ENCODE measurements at regions not wholly inside any gene's neighbourhood (a gene's known extent, or its start where the extent isn't known, plus 50 kb on each side); places are given as distances from the start of the nearest gene placed in this dataset.

- H3K9me3 ChIP-seq (ENCODE audit: control insufficient read depth in 1 of 2, insufficient read depth in 1 of 2, low read length in 2 of 2), result no peaks in the 10 kb centered on the region
- ATAC-seq (ENCODE audit: poor library complexity) (no peak), DNase-seq (no peak)
- H3K27me3 Mint-ChIP-seq, result peaks cover 21% of the 10 kb centered on the region
- no peak overlapping the region for H3K4me3 ChIP-seq (ENCODE audit: low read length)
- no peaks in the 10 kb centered on the region for H3K36me3 Mint-ChIP-seq (ENCODE audit: low read depth)
- H3K27me3 ChIP-seq (ENCODE audit: control insufficient read depth in 1 of 2, insufficient read depth in 2 of 2, low read length in 2 of 2), result peaks cover 0 to 5% of the 10 kb centered on the region in 2 experiments
- ChIA-PET POLR2A (no interaction called here), CTCF (no interaction called here)
- no peak for TF ChIP-seq CTCF (IDR thresholded peaks at IDR 0.05)
- no peaks in the 10 kb centered on the region for H3K9me3 Mint-ChIP-seq
- H3K27ac Mint-ChIP-seq, result no peak overlapping the region
- no peaks in the 10 kb centered on the region for H3K4me1 ChIP-seq (ENCODE audit: insufficient read depth, low read length)
- intact Hi-C loops (cut with DNase I, micrococcal nuclease), result no loop called here
- no peaks in the 10 kb centered on the region for H3K36me3 ChIP-seq (ENCODE audit: insufficient read depth, low read length)
- no peaks in the 10 kb centered on the region for H3K4me1 Mint-ChIP-seq (ENCODE audit: low read depth)
- H3K27ac ChIP-seq (ENCODE audit: low read depth in 1 of 2, low read length in 2 of 2), result no peak overlapping the region
- no peak overlapping the region for H3K4me3 Mint-ChIP-seq
These were observed 127.6 kb downstream of the SLC16A9 start for GRCh38 chr10:59582058-59582457.

GRCh38 chr10:59580026-59580863 is 129.4 kb downstream of the SLC16A9 start:
- H3K36me3 ChIP-seq (ENCODE audit: insufficient read depth, low read length), result no peaks in the 10 kb centered on the region
- no peak for TF ChIP-seq CTCF (IDR thresholded peaks at IDR 0.05)
- Mint-ChIP-seq H3K9me3 (no peaks in the 10 kb centered on the region), H3K27ac (no peak overlapping the region), H3K27me3 (peaks cover 21% of the 10 kb centered on the region), H3K4me1 (ENCODE audit: low read depth) (no peaks in the 10 kb centered on the region), H3K4me3 (no peak overlapping the region), H3K36me3 (ENCODE audit: low read depth) (no peaks in the 10 kb centered on the region)
- intact Hi-C loops (cut with DNase I, micrococcal nuclease), result no loop called here
- peaks cover 0 to 5% of the 10 kb centered on the region in 2 experiments for H3K27me3 ChIP-seq (ENCODE audit: control insufficient read depth in 1 of 2, insufficient read depth in 2 of 2, low read length in 2 of 2)
- ATAC-seq (ENCODE audit: poor library complexity) (no peak), DNase-seq (no peak)
- H3K4me1 ChIP-seq (ENCODE audit: insufficient read depth, low read length), result no peaks in the 10 kb centered on the region
- H3K9me3 ChIP-seq (ENCODE audit: control insufficient read depth in 1 of 2, insufficient read depth in 1 of 2, low read length in 2 of 2), result no peaks in the 10 kb centered on the region
- no peak overlapping the region for H3K4me3 ChIP-seq (ENCODE audit: low read length)
- no peak overlapping the region for H3K27ac ChIP-seq (ENCODE audit: low read depth in 1 of 2, low read length in 2 of 2)
- POLR2A ChIA-PET, result no interaction called here
- CTCF ChIA-PET, result interaction anchor here (1.0 kb wide), 1 partner anchor 17 kb away, joined by 3 read pairs; no protein-coding TSS in a partner anchor

DNA sequence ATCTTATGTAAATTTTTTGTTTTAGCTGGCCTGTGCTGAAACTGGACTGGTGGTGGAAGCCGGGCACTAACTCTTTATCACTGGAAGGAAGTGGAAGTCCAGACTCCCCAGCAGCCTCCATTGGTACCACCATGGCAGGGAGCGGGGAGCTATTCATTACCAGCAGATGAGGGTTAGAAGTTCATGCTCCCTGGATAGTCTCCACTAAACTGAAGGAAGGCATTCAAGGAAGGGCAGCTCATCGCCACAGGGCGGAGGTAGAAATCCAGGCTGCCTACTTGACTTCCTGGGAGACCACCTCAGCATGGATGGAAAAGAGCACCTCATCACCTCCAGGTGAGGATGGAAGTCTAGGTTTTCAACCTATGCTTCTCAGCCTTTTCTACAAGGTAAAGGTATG is 130.9 kb downstream of the SLC16A9 start:
- Mint-ChIP-seq H3K27me3 (peaks cover 21% of the 10 kb centered on the region), H3K9me3 (no peaks in the 10 kb centered on the region), H3K27ac (no peak overlapping the region), H3K4me3 (no peak overlapping the region), H3K36me3 (ENCODE audit: low read depth) (no peaks in the 10 kb centered on the region), H3K4me1 (ENCODE audit: low read depth) (no peaks in the 10 kb centered on the region)
- no peak for ATAC-seq (ENCODE audit: poor library complexity)
- no peaks in the 10 kb centered on the region for H3K4me1 ChIP-seq (ENCODE audit: insufficient read depth, low read length)
- ChIA-PET CTCF (no interaction called here), POLR2A (no interaction called here)
- no peak for DNase-seq
- H3K27me3 ChIP-seq (ENCODE audit: control insufficient read depth in 1 of 2, insufficient read depth in 2 of 2, low read length in 2 of 2), result peaks cover 0 to 3% of the 10 kb centered on the region in 2 experiments
- H3K4me3 ChIP-seq (ENCODE audit: low read length), result no peak overlapping the region
- H3K9me3 ChIP-seq (ENCODE audit: control insufficient read depth in 1 of 2, insufficient read depth in 1 of 2, low read length in 2 of 2), result no peaks in the 10 kb centered on the region
- no peak overlapping the region for H3K27ac ChIP-seq (ENCODE audit: low read depth in 1 of 2, low read length in 2 of 2)
- intact Hi-C loops (cut with DNase I, micrococcal nuclease), result no loop called here
- no peak for TF ChIP-seq CTCF (IDR thresholded peaks at IDR 0.05)
- no peaks in the 10 kb centered on the region for H3K36me3 ChIP-seq (ENCODE audit: insufficient read depth, low read length)
